ENCODE measurements at regions not wholly inside any gene's neighbourhood (a gene's known extent, or its start where the extent isn't known, plus 50 kb on each side); places are given as distances from the start of the nearest gene placed in this dataset.

GRCh38 chr12:62136496-62136895 lies 123.7 kb upstream of the USP15 start:
- no peaks in the 10 kb centered on the region for H4K20me1 ChIP-seq (ENCODE audit: insufficient read depth, low read length)
- H3K27ac ChIP-seq (ENCODE audit: low read depth in 1 of 2, low read length in 2 of 2): no peak overlapping the region
- H3K4me1 Mint-ChIP-seq: peaks cover 3% of the 10 kb centered on the region
- H3K79me2 ChIP-seq (ENCODE audit: insufficient read depth, low read length): no peaks in the 10 kb centered on the region
- H3K4me3 Mint-ChIP-seq: no peak overlapping the region
- peaks cover 0 to 2% (median 1%) of the 10 kb centered on the region in 3 donors for H3K27me3 Mint-ChIP-seq (ENCODE audit: low read depth in 3 of 3)
- intact Hi-C loops (cut with micrococcal nuclease): no loop called here
- H2AFZ ChIP-seq (ENCODE audit: insufficient read depth, low read depth, low read length, poor library complexity, severe bottlenecking): no peak overlapping the region
- WGBS (ENCODE audit: insufficient coverage): no CpG with 5 or more reads among the region's 2 CpGs
- H3K27ac Mint-ChIP-seq: no peak overlapping the region
- no peaks in the 10 kb centered on the region for H3K27me3 ChIP-seq (ENCODE audit: control insufficient read depth in 2 of 2, insufficient read depth in 2 of 2, low read length in 2 of 2)
- H3K36me3 ChIP-seq (replicated peaks in 1 of 2; ENCODE audit: control insufficient read depth in 1 of 2, insufficient read depth in 2 of 2, low read length in 2 of 2): no peaks in the 10 kb centered on the region
- no peaks in the 10 kb centered on the region for H3K9me3 ChIP-seq (replicated peaks in 1 of 2; ENCODE audit: control insufficient read depth in 1 of 2, insufficient read depth in 1 of 2, low read length in 2 of 2)
- DNase-seq: no peak
- H3K36me3 Mint-ChIP-seq: no peaks in the 10 kb centered on the region
- no peak for TF ChIP-seq CTCF (IDR thresholded peaks at IDR 0.05)
- H3K9ac ChIP-seq (ENCODE audit: insufficient read depth, low read length, poor library complexity, severe bottlenecking): no peak overlapping the region
- H3K4me2 ChIP-seq (replicated peaks; ENCODE audit: extremely low read depth, low read length, poor library complexity, severe bottlenecking): no peak overlapping the region
- no peak overlapping the region for H3K4me3 ChIP-seq (replicated peaks in 1 of 3; ENCODE audit: low read depth in 2 of 3, low read length in 3 of 3)
- H3K4me1 ChIP-seq (ENCODE audit: control insufficient read depth in 1 of 2, insufficient read depth in 2 of 2, low read length in 2 of 2): no peaks in the 10 kb centered on the region
- H3K9me3 Mint-ChIP-seq: no peaks in the 10 kb centered on the region

- no peak overlapping the region for H3K9ac ChIP-seq (ENCODE audit: insufficient read depth, low read length, poor library complexity, severe bottlenecking)
- H3K27ac Mint-ChIP-seq: no peak overlapping the region
These were observed 121.7 kb upstream of the USP15 start for GRCh38 chr12:62138527-62138926.

More at GRCh38 chr12:62138527-62138926, 121.7 kb upstream of the USP15 start:
- DNase-seq: no peak
- H3K27me3 ChIP-seq (ENCODE audit: control insufficient read depth in 2 of 2, insufficient read depth in 2 of 2, low read length in 2 of 2): no peaks in the 10 kb centered on the region
- Mint-ChIP-seq H3K4me1 (peaks cover 3% of the 10 kb centered on the region), H3K4me3 (no peak overlapping the region), H3K27me3 (ENCODE audit: low read depth in 3 of 3) (peaks cover 0 to 2% (median 1%) of the 10 kb centered on the region in 3 donors), H3K36me3 (no peaks in the 10 kb centered on the region), H3K9me3 (no peaks in the 10 kb centered on the region)
- no peaks in the 10 kb centered on the region for H3K9me3 ChIP-seq (replicated peaks in 1 of 2; ENCODE audit: control insufficient read depth in 1 of 2, insufficient read depth in 1 of 2, low read length in 2 of 2)
- H3K4me3 ChIP-seq (replicated peaks in 1 of 3; ENCODE audit: low read depth in 2 of 3, low read length in 3 of 3): no peak overlapping the region
- no peaks in the 10 kb centered on the region for H4K20me1 ChIP-seq (ENCODE audit: insufficient read depth, low read length)
- no peak overlapping the region for H3K4me2 ChIP-seq (replicated peaks; ENCODE audit: extremely low read depth, low read length, poor library complexity, severe bottlenecking)
- H3K4me1 ChIP-seq (ENCODE audit: control insufficient read depth in 1 of 2, insufficient read depth in 2 of 2, low read length in 2 of 2): no peaks in the 10 kb centered on the region
- no peaks in the 10 kb centered on the region for H3K79me2 ChIP-seq (ENCODE audit: insufficient read depth, low read length)
- H2AFZ ChIP-seq (ENCODE audit: insufficient read depth, low read depth, low read length, poor library complexity, severe bottlenecking): no peak overlapping the region
- 100% methylated on average over 1 of the region's 2 CpGs for whole genome bisulfite sequencing (ENCODE audit: insufficient coverage)
- no peak overlapping the region for H3K27ac ChIP-seq (ENCODE audit: low read depth in 1 of 2, low read length in 2 of 2)
- TF ChIP-seq CTCF (IDR thresholded peaks at IDR 0.05): no peak
- H3K36me3 ChIP-seq (replicated peaks in 1 of 2; ENCODE audit: control insufficient read depth in 1 of 2, insufficient read depth in 2 of 2, low read length in 2 of 2): no peaks in the 10 kb centered on the region
- intact Hi-C loops (cut with micrococcal nuclease): no loop called here

Data from CD14-positive monocyte (primary cell).